ENCODE measurements at regions not wholly inside any gene's neighbourhood (a gene's known extent, or its start where the extent isn't known, plus 50 kb on each side); places are given as distances from the start of the nearest gene placed in this dataset.

DNA sequence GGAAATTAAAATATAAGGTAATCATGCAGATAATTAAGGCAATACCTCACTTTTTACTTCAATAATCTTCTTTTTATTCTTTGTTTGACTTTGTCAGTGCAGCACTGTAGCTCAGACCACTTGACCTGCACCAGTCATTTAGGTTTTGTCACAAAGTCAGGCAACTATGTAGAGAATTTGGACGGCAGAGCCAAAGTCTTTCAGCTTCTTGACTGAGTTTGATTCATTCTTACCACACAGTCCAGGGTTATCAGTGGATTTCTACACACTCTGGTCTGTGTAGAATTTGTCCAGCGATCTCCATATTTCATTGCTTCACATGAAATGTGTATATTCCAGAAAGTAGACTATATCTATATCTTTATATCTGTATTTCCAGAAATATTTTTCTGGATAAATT, 107.3 kb downstream of the TFAP2B start:
- Histone ChIP-seq H3K27me3 (ENCODE audit: control insufficient read depth, insufficient read depth, low read length) (no peaks in the 10 kb centered on the region), H3K4me3 (ENCODE audit: low read length) (no peak overlapping the region), H3K4me1 (ENCODE audit: control insufficient read depth, insufficient read depth, low read length) (no peaks in the 10 kb centered on the region; the same call in 1 of the 2 replicates), H3K9me3 (ENCODE audit: control insufficient read depth, insufficient read depth, low read length) (no peaks in the 10 kb centered on the region), H3K36me3 (ENCODE audit: control insufficient read depth, insufficient read depth, low read length) (no peaks in the 10 kb centered on the region), H3K27ac (ENCODE audit: low read length) (no peak overlapping the region)
- no peak for DNase-seq (ENCODE audit: low read depth, low spot score)
- no CpG with 5 or more reads among the region's 2 CpGs for WGBS (ENCODE audit: insufficient coverage, insufficient read length)

DNA sequence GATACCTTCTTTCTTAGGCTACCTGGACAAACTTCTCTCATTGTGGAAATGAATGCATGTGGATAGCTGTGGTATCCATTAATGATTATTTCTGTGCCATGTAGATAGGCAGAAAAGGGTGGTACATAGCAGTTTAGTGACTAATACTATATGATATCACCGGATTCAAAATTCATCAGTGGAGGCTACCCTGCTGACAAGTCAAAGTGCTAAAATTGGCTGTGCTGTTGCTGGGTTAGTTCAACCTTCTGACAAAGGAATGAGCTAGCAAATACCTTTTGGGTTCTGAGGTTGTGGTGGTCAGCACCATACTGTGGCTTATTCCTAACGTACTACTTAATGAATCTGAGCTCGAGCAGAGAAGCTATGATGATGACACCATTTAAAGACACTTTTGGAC, 109.1 kb downstream of the TFAP2B start:
- Histone ChIP-seq H3K27ac (ENCODE audit: low read length) (no peak overlapping the region), H3K27me3 (ENCODE audit: control insufficient read depth, insufficient read depth, low read length) (no peaks in the 10 kb centered on the region), H3K36me3 (ENCODE audit: control insufficient read depth, insufficient read depth, low read length) (no peaks in the 10 kb centered on the region), H3K4me3 (ENCODE audit: low read length) (no peak overlapping the region), H3K9me3 (ENCODE audit: control insufficient read depth, insufficient read depth, low read length) (no peaks in the 10 kb centered on the region), H3K4me1 (ENCODE audit: control insufficient read depth, insufficient read depth, low read length) (no peaks in the 10 kb centered on the region; the same call in 1 of the 2 replicates)
- WGBS (ENCODE audit: insufficient coverage, insufficient read length): no CpG with 5 or more reads among the region's 3 CpGs
- no peak for DNase-seq (ENCODE audit: low read depth, low spot score)

DNA sequence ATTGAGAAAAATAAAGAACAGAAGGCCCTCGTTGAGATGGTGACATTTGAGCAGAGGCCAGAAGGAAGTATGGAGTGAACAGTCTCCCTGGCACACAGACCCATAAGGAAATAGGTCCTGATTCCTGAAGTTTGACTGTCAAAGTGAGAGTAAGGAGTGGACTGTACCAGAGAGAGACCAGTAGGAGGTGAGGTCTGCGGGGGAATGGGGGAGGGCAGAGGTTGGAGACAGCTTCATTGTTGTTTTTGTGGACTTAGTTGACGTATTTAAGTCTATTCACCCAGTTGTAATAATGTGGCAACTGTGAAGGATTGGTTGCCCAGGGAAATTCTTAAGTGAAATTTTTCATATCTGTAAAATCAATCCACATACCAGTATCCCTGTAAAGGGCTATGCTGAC, 110.7 kb downstream of the TFAP2B start:
- no peaks in the 10 kb centered on the region for H3K9me3 ChIP-seq (ENCODE audit: control insufficient read depth, insufficient read depth, low read length)
- no peaks in the 10 kb centered on the region for H3K4me1 ChIP-seq (ENCODE audit: control insufficient read depth, insufficient read depth, low read length)
- no peak for DNase-seq (ENCODE audit: low read depth, low spot score)
- WGBS (ENCODE audit: insufficient coverage, insufficient read length): 100% methylated on average over 1 of the region's 3 CpGs
- H3K4me3 ChIP-seq (ENCODE audit: low read length): no peak overlapping the region
- H3K27me3 ChIP-seq (ENCODE audit: control insufficient read depth, insufficient read depth, low read length): no peaks in the 10 kb centered on the region
- H3K36me3 ChIP-seq (ENCODE audit: control insufficient read depth, insufficient read depth, low read length): no peaks in the 10 kb centered on the region
- H3K27ac ChIP-seq (ENCODE audit: low read length): no peak overlapping the region

DNA sequence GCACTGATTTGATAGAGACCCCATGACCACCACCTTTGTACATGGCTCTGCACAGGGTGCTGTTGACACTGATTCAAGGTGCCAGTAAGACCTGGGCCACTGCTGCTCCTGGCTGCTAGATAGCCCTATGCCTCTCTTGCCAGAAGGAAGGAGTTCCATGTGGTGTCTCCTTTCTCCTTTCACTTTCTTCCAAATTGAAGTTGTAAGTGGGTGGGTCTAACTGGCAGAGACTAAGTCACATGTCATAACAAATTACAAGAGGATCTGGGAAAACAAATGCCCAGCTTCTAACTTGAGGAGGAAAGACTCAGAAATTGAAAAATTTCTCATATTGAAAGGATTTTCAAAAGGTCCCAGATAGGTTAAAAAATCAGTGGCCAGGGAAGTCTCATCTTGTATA, 116.8 kb downstream of the TFAP2B start:
- Histone ChIP-seq H3K27ac (ENCODE audit: low read length) (no peak overlapping the region), H3K36me3 (ENCODE audit: control insufficient read depth, insufficient read depth, low read length) (no peaks in the 10 kb centered on the region), H3K9me3 (ENCODE audit: control insufficient read depth, insufficient read depth, low read length) (no peaks in the 10 kb centered on the region)

DNA sequence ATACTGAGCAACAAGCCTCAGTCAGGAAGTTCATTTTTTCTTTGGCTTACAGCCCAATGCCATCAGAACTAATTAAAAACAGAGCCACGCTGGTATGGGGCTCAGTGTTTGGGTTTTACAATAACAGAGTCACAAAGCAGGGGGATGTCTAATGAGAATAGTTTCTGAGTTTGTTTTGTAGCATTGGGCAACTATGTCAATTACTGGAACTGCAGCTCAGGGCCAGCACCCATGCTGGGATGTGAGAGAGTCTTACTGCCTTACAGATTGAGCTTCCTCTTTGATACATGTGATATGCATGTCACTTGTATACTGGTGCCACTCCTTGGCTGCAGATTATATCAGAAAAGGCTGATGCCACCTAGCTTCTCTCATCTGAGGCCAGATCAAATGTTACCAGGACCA, 117.6 kb downstream of the TFAP2B start:
- H3K9me3 ChIP-seq (ENCODE audit: control insufficient read depth, insufficient read depth, low read length): no peaks in the 10 kb centered on the region
- no peak overlapping the region for H3K27ac ChIP-seq (ENCODE audit: low read length)
- H3K4me1 ChIP-seq (ENCODE audit: control insufficient read depth, insufficient read depth, low read length): no peaks in the 10 kb centered on the region
- no peak for DNase-seq (ENCODE audit: low read depth, low spot score)
- H3K4me3 ChIP-seq (ENCODE audit: low read length): no peak overlapping the region
- WGBS (ENCODE audit: insufficient coverage, insufficient read length): no CpG with 5 or more reads among the region's 1 CpG
- H3K27me3 ChIP-seq (ENCODE audit: control insufficient read depth, insufficient read depth, low read length): no peaks in the 10 kb centered on the region
- H3K36me3 ChIP-seq (ENCODE audit: control insufficient read depth, insufficient read depth, low read length): no peaks in the 10 kb centered on the region

More for the DNA sequence above, 116.8 kb downstream of the TFAP2B start:
- no peaks in the 10 kb centered on the region for H3K4me1 ChIP-seq (ENCODE audit: control insufficient read depth, insufficient read depth, low read length)
- H3K4me3 ChIP-seq (ENCODE audit: low read length): no peak overlapping the region
- DNase-seq (ENCODE audit: low read depth, low spot score): no peak
- no peaks in the 10 kb centered on the region for H3K27me3 ChIP-seq (ENCODE audit: control insufficient read depth, insufficient read depth, low read length)

DNA sequence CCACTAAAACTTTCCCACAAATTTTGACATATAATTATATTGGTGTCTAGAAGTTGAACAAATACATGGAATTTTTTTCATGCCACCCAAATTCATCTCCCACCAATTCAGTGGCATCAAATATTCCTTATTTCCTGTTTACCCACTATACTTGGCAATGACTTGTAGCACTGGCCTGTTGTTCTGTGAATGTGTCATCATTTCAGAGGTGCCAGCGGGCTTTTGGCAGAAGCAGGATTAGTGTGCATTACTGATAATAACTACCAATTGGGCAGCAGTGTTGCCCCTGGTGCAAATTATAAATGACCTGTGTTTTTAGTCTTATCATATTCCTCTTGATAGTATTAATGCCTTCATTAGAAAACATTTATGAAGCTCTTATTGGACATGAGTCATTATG, 121.3 kb downstream of the TFAP2B start:
- WGBS (ENCODE audit: insufficient coverage, insufficient read length): no CpG with 5 or more reads among the region's 1 CpG
- Histone ChIP-seq H3K36me3 (ENCODE audit: control insufficient read depth, insufficient read depth, low read length) (no peaks in the 10 kb centered on the region), H3K4me1 (ENCODE audit: control insufficient read depth, insufficient read depth, low read length) (no peaks in the 10 kb centered on the region), H3K9me3 (ENCODE audit: control insufficient read depth, insufficient read depth, low read length) (no peaks in the 10 kb centered on the region), H3K27ac (ENCODE audit: low read length) (no peak overlapping the region), H3K27me3 (ENCODE audit: control insufficient read depth, insufficient read depth, low read length) (no peaks in the 10 kb centered on the region), H3K4me3 (ENCODE audit: low read length) (no peak overlapping the region)
- DNase-seq (ENCODE audit: low read depth, low spot score): no peak

DNA sequence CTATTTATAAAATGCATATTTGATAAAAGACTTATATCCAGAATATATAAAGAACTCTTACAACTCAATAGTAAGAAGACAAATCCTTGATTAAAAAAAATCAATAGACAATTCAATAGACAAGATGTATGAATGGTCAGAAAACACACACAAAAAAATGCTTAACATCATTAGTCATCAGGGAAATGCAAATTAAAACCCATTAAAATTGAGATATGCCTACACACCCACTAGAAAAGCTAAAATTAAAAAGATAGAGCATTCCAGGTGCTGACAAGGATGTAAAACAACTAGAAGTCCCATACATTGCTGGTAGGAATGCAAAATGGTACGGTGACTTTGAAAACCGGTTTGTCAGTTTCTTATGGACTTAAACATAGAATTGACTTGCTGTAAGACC, 127.1 kb downstream of the TFAP2B start:
- no peaks in the 10 kb centered on the region for H3K27me3 ChIP-seq (ENCODE audit: control insufficient read depth, insufficient read depth, low read length)

DNA sequence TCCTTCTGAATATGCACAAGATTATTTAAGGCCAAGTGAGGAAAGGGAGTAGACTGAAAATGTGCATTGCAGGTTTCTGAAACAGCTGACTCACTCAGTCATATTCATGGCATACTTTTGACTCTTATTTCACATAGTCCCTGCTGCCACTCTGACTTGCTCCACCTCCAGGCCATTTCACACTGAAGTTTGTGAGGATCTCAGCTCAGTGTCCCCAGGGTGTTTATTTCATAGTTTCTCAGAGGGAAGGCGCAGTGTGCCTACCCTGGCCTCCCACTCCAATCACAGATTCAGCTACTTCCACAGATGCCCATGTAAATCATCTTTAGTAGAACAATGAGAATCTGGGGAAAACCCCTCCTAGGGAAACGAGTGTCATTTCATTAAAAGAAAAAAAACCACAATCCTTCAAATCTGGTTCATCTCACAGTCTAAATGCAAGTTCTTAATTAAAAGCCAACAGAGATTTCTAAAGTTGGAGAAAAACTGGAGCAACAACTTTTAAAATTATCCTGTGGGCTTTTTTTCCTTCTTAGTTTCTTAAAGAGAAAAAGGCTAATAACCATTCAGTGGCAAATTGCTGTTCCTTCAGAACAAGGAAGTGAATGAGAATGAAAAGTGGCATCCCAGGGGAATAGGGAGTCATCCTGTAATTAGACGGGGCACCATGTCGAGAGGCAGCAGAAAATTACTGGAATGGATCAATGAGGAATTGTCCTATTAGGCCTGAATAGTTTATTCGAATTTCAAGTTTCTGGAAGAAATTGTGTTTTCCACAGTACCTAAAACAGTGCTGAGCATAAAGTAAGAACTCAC, 133.6 kb downstream of the TFAP2B start:
- H3K9me3 ChIP-seq (ENCODE audit: control insufficient read depth, insufficient read depth, low read length): no peaks in the 10 kb centered on the region
- no peak for DNase-seq (ENCODE audit: low read depth, low spot score)
- no peaks in the 10 kb centered on the region for H3K27me3 ChIP-seq (ENCODE audit: control insufficient read depth, insufficient read depth, low read length)
- no peak overlapping the region for H3K4me3 ChIP-seq (ENCODE audit: low read length)
- peaks cover 2% of the 10 kb centered on the region; the same call in 1 of the 2 replicates for H3K4me1 ChIP-seq (ENCODE audit: control insufficient read depth, insufficient read depth, low read length)
- no peak overlapping the region for H3K27ac ChIP-seq (ENCODE audit: low read length)
- H3K36me3 ChIP-seq (ENCODE audit: control insufficient read depth, insufficient read depth, low read length): no peaks in the 10 kb centered on the region
- no CpG with 5 or more reads among the region's 5 CpGs for WGBS (ENCODE audit: insufficient coverage, insufficient read length)

More for the DNA sequence above, 127.1 kb downstream of the TFAP2B start:
- Histone ChIP-seq H3K4me3 (ENCODE audit: low read length) (no peak overlapping the region), H3K36me3 (ENCODE audit: control insufficient read depth, insufficient read depth, low read length) (no peaks in the 10 kb centered on the region), H3K9me3 (ENCODE audit: control insufficient read depth, insufficient read depth, low read length) (no peaks in the 10 kb centered on the region), H3K4me1 (ENCODE audit: control insufficient read depth, insufficient read depth, low read length) (no peaks in the 10 kb centered on the region), H3K27ac (ENCODE audit: low read length) (no peak overlapping the region)
- no CpG with 5 or more reads among the region's 2 CpGs for WGBS (ENCODE audit: insufficient coverage, insufficient read length)
- no peak for DNase-seq (ENCODE audit: low read depth, low spot score)

DNA sequence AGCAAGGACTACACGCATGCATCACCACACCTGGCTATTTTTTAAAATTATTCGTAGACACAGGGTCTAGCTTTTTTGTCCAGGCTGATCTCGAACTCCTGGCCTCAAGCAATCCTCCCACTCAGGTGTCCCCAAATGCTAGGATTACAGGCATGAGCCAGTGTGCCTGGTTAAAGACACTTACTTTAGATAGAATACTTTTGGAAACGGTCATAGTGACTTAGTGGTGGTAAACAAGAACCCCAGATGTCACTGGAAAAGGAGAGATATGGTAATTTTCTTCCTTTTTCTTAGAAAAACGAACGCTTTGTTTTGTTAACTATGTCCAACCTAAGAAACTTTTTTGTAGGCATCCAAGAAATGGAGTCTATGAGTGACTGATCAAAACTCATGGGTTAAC, 137.3 kb downstream of the TFAP2B start:
- no peak for DNase-seq (ENCODE audit: low read depth, low spot score)
- no peaks in the 10 kb centered on the region for H3K9me3 ChIP-seq (ENCODE audit: control insufficient read depth, insufficient read depth, low read length)
- no CpG with 5 or more reads among the region's 6 CpGs for WGBS (ENCODE audit: insufficient coverage, insufficient read length)
- no peaks in the 10 kb centered on the region for H3K27me3 ChIP-seq (ENCODE audit: control insufficient read depth, insufficient read depth, low read length)
- no peaks in the 10 kb centered on the region for H3K36me3 ChIP-seq (ENCODE audit: control insufficient read depth, insufficient read depth, low read length)
- no peak overlapping the region for H3K4me3 ChIP-seq (ENCODE audit: low read length)
- H3K27ac ChIP-seq (ENCODE audit: low read length): no peak overlapping the region
- H3K4me1 ChIP-seq (ENCODE audit: control insufficient read depth, insufficient read depth, low read length): peaks cover 2% of the 10 kb centered on the region; the same call in 1 of the 2 replicates

DNA sequence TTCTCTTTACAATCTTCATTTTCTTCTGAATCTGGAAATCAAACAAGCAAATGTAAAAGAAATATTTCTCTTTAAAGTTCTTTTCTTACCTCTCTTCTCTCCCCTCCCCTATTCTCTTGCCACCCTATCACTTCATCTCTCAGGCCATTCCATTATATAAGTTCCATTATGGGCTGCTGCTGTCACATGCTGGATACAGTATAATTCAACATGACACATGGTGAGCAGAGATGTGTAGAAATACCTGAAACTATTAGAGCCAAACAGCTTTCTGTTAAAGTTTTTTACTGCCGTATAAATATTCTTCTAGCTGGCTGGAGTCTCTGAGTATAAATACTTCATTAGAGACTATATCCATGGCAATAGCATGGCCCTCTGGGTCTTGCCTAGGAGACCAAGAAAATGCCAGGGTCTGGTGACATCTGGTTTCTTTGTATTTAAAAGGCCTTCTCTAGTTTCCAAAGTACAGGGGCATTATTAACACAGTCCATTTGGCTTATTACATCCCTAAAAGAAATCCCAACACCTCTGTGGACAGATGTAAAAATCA, 139.6 kb downstream of the TFAP2B start:
- H3K4me3 ChIP-seq (ENCODE audit: low read length): no peak overlapping the region
- no peaks in the 10 kb centered on the region for H3K36me3 ChIP-seq (ENCODE audit: control insufficient read depth, insufficient read depth, low read length)
- no peak overlapping the region for H3K27ac ChIP-seq (ENCODE audit: low read length)
- H3K27me3 ChIP-seq (ENCODE audit: control insufficient read depth, insufficient read depth, low read length): no peaks in the 10 kb centered on the region
- DNase-seq (ENCODE audit: low read depth, low spot score): no peak
- H3K4me1 ChIP-seq (ENCODE audit: control insufficient read depth, insufficient read depth, low read length): no peaks in the 10 kb centered on the region; the same call in 1 of the 2 replicates
- no CpG with 5 or more reads among the region's 1 CpG for WGBS (ENCODE audit: insufficient coverage, insufficient read length)
- no peaks in the 10 kb centered on the region for H3K9me3 ChIP-seq (ENCODE audit: control insufficient read depth, insufficient read depth, low read length)

Measured in iPS DF 6.9 (cell line).